AG09309 (cell line): ENCODE measurements at regions not wholly inside any gene's neighbourhood (a gene's known extent, or its start where the extent isn't known, plus 50 kb on each side); places are given as distances from the start of the nearest gene placed in this dataset.

Experiments
- DNase-seq: peaks from one replicate; pipeline ENCODE4 v3.0.0-alpha.2; 2010; ENCODE audit warnings: low read depth
- H3K4me3 ChIP-seq: 2 replicates; pipeline ENCODE4 v1.5.1; 2011; ENCODE audit warnings: mild to moderate bottlenecking, low read depth, low read length, moderate library complexity; ENCODE audit not compliant: control insufficient read depth
- TF ChIP-seq, protein P1 (sequence below): IDR thresholded peaks from 2 replicates; pipeline ENCODE4 v1.5.1; 2011; ENCODE audit warnings: mild to moderate bottlenecking, low read depth, low read length, inconsistent platforms; ENCODE audit not compliant: insufficient read depth, control insufficient read depth; ENCODE audit errors: missing control alignments

- TF ChIP-seq, protein P1, sequence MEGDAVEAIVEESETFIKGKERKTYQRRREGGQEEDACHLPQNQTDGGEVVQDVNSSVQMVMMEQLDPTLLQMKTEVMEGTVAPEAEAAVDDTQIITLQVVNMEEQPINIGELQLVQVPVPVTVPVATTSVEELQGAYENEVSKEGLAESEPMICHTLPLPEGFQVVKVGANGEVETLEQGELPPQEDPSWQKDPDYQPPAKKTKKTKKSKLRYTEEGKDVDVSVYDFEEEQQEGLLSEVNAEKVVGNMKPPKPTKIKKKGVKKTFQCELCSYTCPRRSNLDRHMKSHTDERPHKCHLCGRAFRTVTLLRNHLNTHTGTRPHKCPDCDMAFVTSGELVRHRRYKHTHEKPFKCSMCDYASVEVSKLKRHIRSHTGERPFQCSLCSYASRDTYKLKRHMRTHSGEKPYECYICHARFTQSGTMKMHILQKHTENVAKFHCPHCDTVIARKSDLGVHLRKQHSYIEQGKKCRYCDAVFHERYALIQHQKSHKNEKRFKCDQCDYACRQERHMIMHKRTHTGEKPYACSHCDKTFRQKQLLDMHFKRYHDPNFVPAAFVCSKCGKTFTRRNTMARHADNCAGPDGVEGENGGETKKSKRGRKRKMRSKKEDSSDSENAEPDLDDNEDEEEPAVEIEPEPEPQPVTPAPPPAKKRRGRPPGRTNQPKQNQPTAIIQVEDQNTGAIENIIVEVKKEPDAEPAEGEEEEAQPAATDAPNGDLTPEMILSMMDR: no peak
- DNase-seq: no peak
- H3K4me3 ChIP-seq: no peak overlapping the region
Observed at GRCh38 chr13:26463848-26464247, 93.6 kb upstream of the WASF3 start.

- TF ChIP-seq, protein P1: no peak
- H3K4me3 ChIP-seq: no peak overlapping the region
- no peak for DNase-seq
Observed at GRCh38 chr13:26465514-26465913, 92.0 kb upstream of the WASF3 start.

DNA sequence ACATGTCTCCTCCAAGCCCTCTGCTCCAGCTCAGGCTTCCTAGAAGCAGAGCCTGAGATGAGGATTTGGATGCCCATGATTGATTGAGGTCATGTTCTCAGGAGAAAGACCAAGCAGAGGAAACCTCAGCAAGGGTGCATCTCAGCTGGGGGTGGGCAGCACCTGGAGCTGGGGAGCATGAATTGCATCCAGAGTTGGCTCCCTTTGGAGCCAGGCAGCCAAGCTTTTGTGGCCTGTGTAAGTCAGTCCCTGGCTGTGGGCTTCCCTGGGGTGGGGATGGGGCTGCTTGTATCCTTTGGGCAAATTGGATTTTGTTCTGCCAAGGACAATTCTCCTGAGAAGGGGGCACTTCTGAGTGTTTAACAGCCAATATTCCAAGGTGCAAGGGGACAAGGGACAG lies 91.5 kb upstream of the WASF3 start:
- no peak overlapping the region for H3K4me3 ChIP-seq
- TF ChIP-seq, protein P1: no peak
- DNase-seq: no peak

DNA sequence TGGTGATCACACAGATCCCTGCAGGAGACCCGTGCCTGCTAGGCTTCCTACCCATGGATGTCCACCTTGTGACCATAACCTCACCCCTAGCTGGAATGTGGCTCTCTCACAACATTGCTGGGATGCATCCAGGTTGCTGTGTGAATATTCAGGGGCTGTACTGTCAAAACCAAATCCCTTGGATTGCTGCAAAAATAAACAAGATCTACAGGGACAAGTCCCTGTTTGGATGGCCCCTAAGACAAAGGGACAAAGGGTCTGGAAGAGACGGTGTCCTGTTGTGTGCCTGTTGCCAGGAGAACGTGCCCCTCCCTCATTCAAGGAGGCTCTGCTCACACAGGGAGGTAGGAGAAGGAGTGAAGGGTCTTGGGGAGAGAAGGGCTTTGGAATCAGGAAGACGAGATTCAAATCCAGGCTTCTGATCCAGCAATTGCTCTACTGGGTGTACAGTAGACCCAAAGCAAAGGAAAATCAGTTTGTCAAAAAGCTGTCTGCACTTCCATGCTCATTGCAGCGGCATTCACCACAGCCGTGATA lies 89.2 kb upstream of the WASF3 start:
- no peak for DNase-seq
- TF ChIP-seq, protein P1: no peak
- no peak overlapping the region for H3K4me3 ChIP-seq

DNA sequence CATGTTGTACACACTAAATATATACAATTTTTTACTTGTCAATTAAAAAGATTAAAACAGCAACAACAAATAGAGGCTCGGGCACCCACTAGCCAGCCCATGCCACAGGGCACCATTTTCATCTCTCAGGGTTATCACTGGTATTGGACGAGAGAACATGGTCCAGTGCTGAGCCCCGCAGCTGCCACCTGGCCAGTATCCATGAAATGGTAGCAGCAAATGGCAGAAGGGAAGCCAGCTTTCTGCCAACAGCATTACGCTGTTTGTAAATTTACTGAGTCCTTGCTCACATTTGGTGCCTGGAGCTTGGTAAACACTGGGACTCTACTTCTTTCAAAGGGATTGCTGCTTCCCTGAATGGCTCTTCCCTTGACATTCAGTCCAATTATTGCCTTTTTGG lies 87.9 kb upstream of the WASF3 start:
- TF ChIP-seq, protein P1: no peak
- H3K4me3 ChIP-seq: no peak overlapping the region
- DNase-seq: no peak

DNA sequence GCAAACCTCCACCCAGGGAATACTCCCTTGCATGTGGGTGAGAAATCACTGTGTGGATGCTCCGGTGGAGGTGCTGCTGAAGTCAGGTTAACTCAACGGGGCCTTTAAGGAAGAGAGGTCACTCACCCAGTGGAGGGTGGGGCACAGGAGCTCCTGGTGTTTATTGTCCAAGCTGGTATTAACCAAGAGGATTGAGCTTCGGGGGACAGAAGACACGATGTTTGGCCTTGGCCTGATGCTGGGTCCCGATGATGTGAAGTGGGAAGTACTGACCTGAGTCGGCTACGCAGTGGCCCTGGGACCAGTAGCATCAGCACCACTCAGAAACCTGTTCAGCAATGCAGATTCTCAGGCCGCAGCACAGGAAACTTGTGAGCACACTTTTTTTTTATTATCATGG lies 85.7 kb upstream of the WASF3 start:
- no peak overlapping the region for H3K4me3 ChIP-seq
- DNase-seq: no peak
- TF ChIP-seq, protein P1: no peak

GRCh38 chr13:26473571-26474230 lies 83.8 kb upstream of the WASF3 start:
- TF ChIP-seq, protein P1: no peak
- no peak for DNase-seq
- H3K4me3 ChIP-seq: no peak overlapping the region
